A549 (cell line): ENCODE measurements at regions not wholly inside any gene's neighbourhood (a gene's known extent, or its start where the extent isn't known, plus 50 kb on each side); places are given as distances from the start of the nearest gene placed in this dataset.

ENCODE experiments used
- ATAC-seq, 2 experiments: fragments of 200-7000 bp in 1 of 2; fragments of >200 bp in 1 of 2; cut with Nextera tagmentation in 1 of 2; cut with Tn5 transposase in 1 of 2; 3 replicates each; pipeline versions ENCODE4 v1.8.0 to v1.9.1; 2018 to 2020; ENCODE audit warnings: mild to moderate bottlenecking in 1 of 2, moderate library complexity in 1 of 2
- CTCF ChIA-PET: fragments of 300-600 bp; sonication (Branson Sonifier 250); formaldehyde crosslinking; extraction: SDS; loops from one replicate; lab custom pipeline; 2021; ENCODE audit warnings: antibody characterized with exemption, inconsistent platforms; lab: Yijun Ruan, JAX
- POLR2A ChIA-PET: fragments of 350-600 bp; formaldehyde crosslinking; extraction: SDS; loops from one replicate; lab custom pipeline; 2021; ENCODE audit warnings: antibody characterized with exemption, inconsistent platforms; lab: Yijun Ruan, JAX
- DNase-seq, 2 experiments: peaks; one replicate each; pipeline versions ENCODE4 v3.0.0 to v3.0.0-alpha.2; 2011 to 2016; ENCODE audit warnings: low read depth in 1 of 2, low spot score in 1 of 2
- FAIRE-seq: peaks from 2 replicates; lab custom pipeline; 2011; peaks lifted over from hg19 to GRCh38; lab: Jason Lieb, UNC
- H3K27ac ChIP-seq, 2 experiments: fragments of >200 bp; sonication (Bioruptor Twin); formaldehyde crosslinking; 3 replicates each; pipeline ENCODE4 v1.5.1; 2016 to 2017
- H3K4me1 ChIP-seq: fragments of >200 bp; sonication (Bioruptor Twin); formaldehyde crosslinking; 3 replicates; pipeline ENCODE4 v1.6.1; 2016
- H3K4me2 ChIP-seq: fragments of >200 bp; sonication (Bioruptor Twin); formaldehyde crosslinking; 3 replicates; pipeline ENCODE4 v1.6.1; 2016
- H3K4me3 ChIP-seq: fragments of >200 bp; sonication (Bioruptor Twin); formaldehyde crosslinking; 3 replicates; pipeline ENCODE4 v1.5.1; 2016
- H3K9me3 ChIP-seq: fragments of >200 bp; sonication (Bioruptor Twin); formaldehyde crosslinking; 3 replicates; pipeline ENCODE4 v1.6.1; 2016
- BHLHE40 ChIP-seq: IDR thresholded peaks from 2 replicates; pipeline ENCODE4 v1.6.1; 2012; ENCODE audit warnings: low read depth, low read length, inconsistent platforms
- CBX2 ChIP-seq: fragments of 200-600 bp; sonication (generic); IDR thresholded peaks from 2 replicates; pipeline ENCODE4 v1.6.1; 2016; ENCODE audit warnings: low read depth, mild to moderate bottlenecking, borderline replicate concordance
- CHD4 ChIP-seq: fragments of 200-600 bp; sonication (generic); IDR thresholded peaks from 2 replicates; pipeline ENCODE4 v1.6.1; 2016; ENCODE audit warnings: antibody characterized with exemption, mild to moderate bottlenecking, borderline replicate concordance
- FOSL2 ChIP-seq, 2 experiments: fragments of 450-650 bp in 1 of 2; fragments of >200 bp in 1 of 2; sonication (Bioruptor Twin) in 1 of 2; formaldehyde crosslinking; IDR thresholded peaks; 2 replicates each; pipeline versions ENCODE4 v1.5.0 to v1.6.1; 2016 to 2020; ENCODE audit warnings: mild to moderate bottlenecking in 1 of 2, moderate library complexity in 1 of 2
- HDAC2 ChIP-seq: fragments of 200-600 bp; sonication (generic); IDR thresholded peaks from 2 replicates; pipeline ENCODE4 v1.6.1; 2016
- HEYL ChIP-seq: fragments of 250-450 bp; sonication (Bioruptor Pico); IDR thresholded peaks from 2 replicates; pipeline ENCODE4 v1.8.0; 2021; ENCODE audit warnings: mild to moderate bottlenecking, moderate library complexity
- HOXA7 ChIP-seq: fragments of 250-450 bp; sonication (Bioruptor Pico); IDR thresholded peaks from 2 replicates; pipeline ENCODE4 v1.5.0; 2020; ENCODE audit warnings: mild to moderate bottlenecking, moderate library complexity
- HOXB5 ChIP-seq: fragments of 250-450 bp; sonication (Bioruptor Pico); IDR thresholded peaks from 2 replicates; pipeline ENCODE4 v1.5.0; 2020; ENCODE audit warnings: mild to moderate bottlenecking, moderate library complexity
- JUN ChIP-seq, 2 experiments: fragments of >200 bp; sonication (Bioruptor Twin); formaldehyde crosslinking; IDR thresholded peaks; 2 replicates in 1 of 2; 3 replicates in 1 of 2; pipeline ENCODE4 v1.6.1; 2016 to 2017
- MYC ChIP-seq: IDR thresholded peaks from 2 replicates; pipeline ENCODE4 v1.6.1; 2012; ENCODE audit warnings: mild to moderate bottlenecking, inconsistent platforms, low read length, improper control_type of control experiment, borderline replicate concordance
- NFE2L2 ChIP-seq: fragments of 150-350 bp; conservative IDR thresholded peaks from 2 replicates; pipeline ENCODE4 v1.6.1; 2014; ENCODE audit warnings: low read length
- NR3C1 ChIP-seq: fragments of >200 bp; sonication (Bioruptor Twin); formaldehyde crosslinking; IDR thresholded peaks from 3 replicates; pipeline ENCODE4 v1.6.1; 2017
- POLR2AphosphoS2 ChIP-seq: conservative IDR thresholded peaks from 2 replicates; pipeline ENCODE4 v1.6.1; 2012; ENCODE audit warnings: low read length, improper control_type of control experiment, inconsistent platforms
- RARB ChIP-seq: fragments of 250-450 bp; sonication (Bioruptor Pico); IDR thresholded peaks from 2 replicates; pipeline ENCODE4 v1.8.0; 2021; ENCODE audit warnings: mild to moderate bottlenecking, moderate library complexity
- REST ChIP-seq: fragments of 200-600 bp; sonication (generic); IDR thresholded peaks from 2 replicates; pipeline ENCODE4 v1.6.1; 2016; ENCODE audit warnings: antibody characterized with exemption, mild to moderate bottlenecking, moderate library complexity
- RFX5 ChIP-seq: fragments of 450-650 bp; IDR thresholded peaks from 2 replicates; pipeline ENCODE4 v1.7.1; 2014; ENCODE audit warnings: antibody characterized with exemption, mild to moderate bottlenecking, moderate library complexity
- RNF2 ChIP-seq: fragments of 200-600 bp; sonication (generic); IDR thresholded peaks from 2 replicates; pipeline ENCODE4 v1.6.1; 2016; ENCODE audit warnings: low read depth, mild to moderate bottlenecking, antibody characterized with exemption, moderate library complexity, borderline replicate concordance
- SMC3 ChIP-seq: fragments of >200 bp; sonication (Bioruptor Twin); formaldehyde crosslinking; IDR thresholded peaks from 3 replicates; pipeline ENCODE4 v1.6.1; 2018; ENCODE audit warnings: inconsistent platforms
- SREBF2 ChIP-seq: fragments of 450-650 bp; IDR thresholded peaks from 2 replicates; pipeline ENCODE4 v1.6.1; 2014; ENCODE audit warnings: mild to moderate bottlenecking, moderate library complexity
- TFCP2L1 ChIP-seq: fragments of 250-450 bp; sonication (Bioruptor Pico); IDR thresholded peaks from 2 replicates; pipeline ENCODE4 v1.5.0; 2021; ENCODE audit warnings: mild to moderate bottlenecking
- ZC3H11A ChIP-seq: fragments of 450-650 bp; IDR thresholded peaks from 2 replicates; pipeline ENCODE4 v1.6.1; 2014; ENCODE audit warnings: antibody characterized with exemption, mild to moderate bottlenecking
- ZSCAN20 ChIP-seq: fragments of 250-450 bp; sonication (Bioruptor Pico); IDR thresholded peaks from 2 replicates; pipeline ENCODE4 v1.8.0; 2022; ENCODE audit warnings: mild to moderate bottlenecking, moderate library complexity
- WGBS: methylation state at CpG from one replicate; pipeline ENCODE4 v1.1.6; 2017; ENCODE audit errors: missing lambda C conversion rate; 5-methylcytosine and 5-hydroxymethylcytosine counted together
- TF ChIP-seq, protein P1 (sequence below): fragments of >200 bp; sonication (Bioruptor Twin); formaldehyde crosslinking; IDR thresholded peaks from 3 replicates; pipeline ENCODE4 v1.6.1; 2016
- TF ChIP-seq, protein P2 (sequence below): IDR thresholded peaks from 2 replicates; pipeline ENCODE4 v1.6.1; 2012
- TF ChIP-seq, protein P3 (sequence below): IDR thresholded peaks from 2 replicates; pipeline ENCODE4 v1.6.1; 2012; ENCODE audit warnings: low read depth, borderline replicate concordance

GRCh38 chr10:25778646-25779045, 155.4 kb upstream of the MYO3A start:
- DNase-seq: no peak
- Histone ChIP-seq H3K9me3 (peaks cover 9% of the 10 kb centered on the region; the same call in 2 of the 3 replicates), H3K4me2 (no peak overlapping the region), H3K27ac (no peak overlapping the region), H3K4me3 (no peak overlapping the region), H3K4me1 (no peaks in the 10 kb centered on the region)
- ATAC-seq: no peak
- CTCF ChIA-PET: no interaction called here
- no peak for FAIRE-seq
- WGBS: 21% methylated on average over 5 of the region's 5 CpGs
- POLR2A ChIA-PET: no interaction called here
- TF ChIP-seq TFCP2L1 (no peak), NR3C1 (no peak), HEYL (CRISPR knock-in tag) (no peak), SREBF2 (no peak), POLR2AphosphoS2 (no peak), RFX5 (no peak), RNF2 (no peak), SMC3 (no peak), HOXB5 (CRISPR knock-in tag) (no peak), JUN (IDR thresholded peaks at IDR 0.05) (no peak), BHLHE40 (no peak), NFE2L2 (no peak), MYC (no peak), ZSCAN20 (CRISPR knock-in tag) (no peak), HOXA7 (CRISPR knock-in tag) (no peak), ZC3H11A (no peak), HDAC2 (no peak)
- TF ChIP-seq, protein P1, sequence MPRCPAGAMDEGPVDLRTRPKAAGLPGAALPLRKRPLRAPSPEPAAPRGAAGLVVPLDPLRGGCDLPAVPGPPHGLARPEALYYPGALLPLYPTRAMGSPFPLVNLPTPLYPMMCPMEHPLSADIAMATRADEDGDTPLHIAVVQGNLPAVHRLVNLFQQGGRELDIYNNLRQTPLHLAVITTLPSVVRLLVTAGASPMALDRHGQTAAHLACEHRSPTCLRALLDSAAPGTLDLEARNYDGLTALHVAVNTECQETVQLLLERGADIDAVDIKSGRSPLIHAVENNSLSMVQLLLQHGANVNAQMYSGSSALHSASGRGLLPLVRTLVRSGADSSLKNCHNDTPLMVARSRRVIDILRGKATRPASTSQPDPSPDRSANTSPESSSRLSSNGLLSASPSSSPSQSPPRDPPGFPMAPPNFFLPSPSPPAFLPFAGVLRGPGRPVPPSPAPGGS: no peak
- TF ChIP-seq, protein P2, sequence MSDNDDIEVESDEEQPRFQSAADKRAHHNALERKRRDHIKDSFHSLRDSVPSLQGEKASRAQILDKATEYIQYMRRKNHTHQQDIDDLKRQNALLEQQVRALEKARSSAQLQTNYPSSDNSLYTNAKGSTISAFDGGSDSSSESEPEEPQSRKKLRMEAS: no peak

GRCh38 chr10:25786161-25786560, 147.9 kb upstream of the MYO3A start:
- no peaks in the 10 kb centered on the region for H3K9me3 ChIP-seq
- no peak for ATAC-seq
- POLR2A ChIA-PET: no interaction called here
- no peak overlapping the region for H3K4me2 ChIP-seq
- H3K27ac ChIP-seq: no peak overlapping the region
- H3K4me3 ChIP-seq: no peak overlapping the region
- 5% methylated on average over 4 of the region's 4 CpGs for WGBS
- DNase-seq: no peak
- H3K4me1 ChIP-seq: no peaks in the 10 kb centered on the region
- TF ChIP-seq, protein P3, sequence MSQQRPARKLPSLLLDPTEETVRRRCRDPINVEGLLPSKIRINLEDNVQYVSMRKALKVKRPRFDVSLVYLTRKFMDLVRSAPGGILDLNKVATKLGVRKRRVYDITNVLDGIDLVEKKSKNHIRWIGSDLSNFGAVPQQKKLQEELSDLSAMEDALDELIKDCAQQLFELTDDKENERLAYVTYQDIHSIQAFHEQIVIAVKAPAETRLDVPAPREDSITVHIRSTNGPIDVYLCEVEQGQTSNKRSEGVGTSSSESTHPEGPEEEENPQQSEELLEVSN: no peak
- TF ChIP-seq RARB (CRISPR knock-in tag) (no peak), CBX2 (no peak), REST (no peak), MYC (no peak), FOSL2 (IDR thresholded peaks at IDR 0.05) (no peak), FOSL2 (CRISPR knock-in tag; IDR thresholded peaks at IDR 0.05) (no peak), CHD4 (no peak)
- TF ChIP-seq, protein P2: no peak
- FAIRE-seq: no peak
- CTCF ChIA-PET: no interaction called here
